ENCODE measurements at regions not wholly inside any gene's neighbourhood (a gene's known extent, or its start where the extent isn't known, plus 50 kb on each side); places are given as distances from the start of the nearest gene placed in this dataset.

DNA sequence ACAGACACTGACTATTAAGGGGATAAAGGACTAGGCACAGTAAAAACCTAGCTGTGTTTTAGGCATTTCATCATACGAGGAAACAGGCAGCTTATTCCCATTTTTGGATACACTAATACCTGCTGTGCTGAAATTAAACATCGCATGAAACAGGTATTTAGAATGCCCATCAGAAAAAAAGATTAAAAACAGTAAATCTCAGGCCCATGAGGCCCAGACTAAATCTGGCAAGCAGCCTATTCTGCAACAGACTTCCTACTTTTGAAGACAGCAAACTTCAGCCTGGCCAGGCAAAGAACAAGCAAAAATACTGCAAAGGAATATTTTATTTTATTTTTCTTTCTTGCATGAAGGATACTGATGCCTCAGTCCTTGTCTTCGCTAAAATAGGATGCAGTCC, 240.2 kb downstream of the LMO4 start:
- Mint-ChIP-seq H3K9me3 (no peaks in the 10 kb centered on the region), H3K4me3 (no peak overlapping the region), H3K27ac (no peak overlapping the region), H3K36me3 (ENCODE audit: low read depth) (no peaks in the 10 kb centered on the region), H3K27me3 (ENCODE audit: insufficient read depth) (no peaks in the 10 kb centered on the region), H3K4me1 (no peaks in the 10 kb centered on the region)
- TF ChIP-seq, protein P1, sequence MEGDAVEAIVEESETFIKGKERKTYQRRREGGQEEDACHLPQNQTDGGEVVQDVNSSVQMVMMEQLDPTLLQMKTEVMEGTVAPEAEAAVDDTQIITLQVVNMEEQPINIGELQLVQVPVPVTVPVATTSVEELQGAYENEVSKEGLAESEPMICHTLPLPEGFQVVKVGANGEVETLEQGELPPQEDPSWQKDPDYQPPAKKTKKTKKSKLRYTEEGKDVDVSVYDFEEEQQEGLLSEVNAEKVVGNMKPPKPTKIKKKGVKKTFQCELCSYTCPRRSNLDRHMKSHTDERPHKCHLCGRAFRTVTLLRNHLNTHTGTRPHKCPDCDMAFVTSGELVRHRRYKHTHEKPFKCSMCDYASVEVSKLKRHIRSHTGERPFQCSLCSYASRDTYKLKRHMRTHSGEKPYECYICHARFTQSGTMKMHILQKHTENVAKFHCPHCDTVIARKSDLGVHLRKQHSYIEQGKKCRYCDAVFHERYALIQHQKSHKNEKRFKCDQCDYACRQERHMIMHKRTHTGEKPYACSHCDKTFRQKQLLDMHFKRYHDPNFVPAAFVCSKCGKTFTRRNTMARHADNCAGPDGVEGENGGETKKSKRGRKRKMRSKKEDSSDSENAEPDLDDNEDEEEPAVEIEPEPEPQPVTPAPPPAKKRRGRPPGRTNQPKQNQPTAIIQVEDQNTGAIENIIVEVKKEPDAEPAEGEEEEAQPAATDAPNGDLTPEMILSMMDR (conservative IDR thresholded peaks at IDR 0.05) = no peak
- DNase-seq = no peak
- no peaks in the 10 kb centered on the region for H3K27me3 ChIP-seq (ENCODE audit: control insufficient read depth, insufficient read depth, low read length, poor library complexity, severe bottlenecking)
- H3K36me3 ChIP-seq (ENCODE audit: control insufficient read depth, insufficient read depth, low read length) = no peaks in the 10 kb centered on the region
- no peak overlapping the region for H3K4me3 ChIP-seq (ENCODE audit: low read length)
- no peak overlapping the region for H3K27ac ChIP-seq (ENCODE audit: low read depth, low read length)
- H3K4me1 ChIP-seq (ENCODE audit: control insufficient read depth, insufficient read depth, low read length) = no peaks in the 10 kb centered on the region
- no peaks in the 10 kb centered on the region for H3K9me3 ChIP-seq (ENCODE audit: control insufficient read depth, low read length)
- H3K9ac ChIP-seq (ENCODE audit: extremely low read depth, low read length, poor library complexity, severe bottlenecking) = no peak overlapping the region
- 90% methylated on average over 2 to 3 of the region's 3 CpGs for WGBS, 2 experiments (ENCODE audit: insufficient coverage in 1 of 2, insufficient read length in 1 of 2)

DNA sequence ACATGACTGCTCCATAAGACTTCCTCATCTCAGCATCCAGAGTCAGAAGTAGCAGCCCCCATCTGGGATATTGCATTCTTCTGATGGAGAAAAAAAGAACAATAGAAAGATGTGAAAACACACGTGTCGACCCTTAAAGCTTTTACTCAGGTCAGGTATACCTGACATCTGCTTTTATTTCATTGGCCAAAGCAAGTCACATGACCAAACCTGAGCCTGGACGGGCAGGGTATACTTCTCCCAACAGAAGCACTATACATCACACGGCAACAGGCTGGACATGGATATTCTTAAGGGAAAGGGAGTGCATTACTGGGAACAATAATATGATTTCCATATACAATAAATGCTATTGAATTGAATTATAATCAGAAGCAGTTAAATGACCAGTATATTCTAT, 243.3 kb downstream of the LMO4 start:
- DNase-seq = no peak
- Histone ChIP-seq H3K27me3 (ENCODE audit: control insufficient read depth, insufficient read depth, low read length, poor library complexity, severe bottlenecking) (no peaks in the 10 kb centered on the region), H3K36me3 (ENCODE audit: control insufficient read depth, insufficient read depth, low read length) (no peaks in the 10 kb centered on the region), H3K9me3 (ENCODE audit: control insufficient read depth, low read length) (no peaks in the 10 kb centered on the region), H3K4me1 (ENCODE audit: control insufficient read depth, insufficient read depth, low read length) (no peaks in the 10 kb centered on the region), H3K9ac (ENCODE audit: extremely low read depth, low read length, poor library complexity, severe bottlenecking) (no peak overlapping the region), H3K4me3 (ENCODE audit: low read length) (no peak overlapping the region), H3K27ac (ENCODE audit: low read depth, low read length) (no peak overlapping the region)
- H3K27ac Mint-ChIP-seq = no peak overlapping the region
- 88 to 92% methylated on average over 2 to 4 of the region's 4 CpGs for WGBS, 2 experiments (ENCODE audit: insufficient coverage in 1 of 2, insufficient read length in 1 of 2)
- H3K9me3 Mint-ChIP-seq = no peaks in the 10 kb centered on the region
- no peaks in the 10 kb centered on the region for H3K27me3 Mint-ChIP-seq (ENCODE audit: insufficient read depth)
- H3K36me3 Mint-ChIP-seq (ENCODE audit: low read depth) = no peaks in the 10 kb centered on the region
- no peaks in the 10 kb centered on the region for H3K4me1 Mint-ChIP-seq
- TF ChIP-seq, protein P1 (conservative IDR thresholded peaks at IDR 0.05) = no peak
- no peak overlapping the region for H3K4me3 Mint-ChIP-seq

DNA sequence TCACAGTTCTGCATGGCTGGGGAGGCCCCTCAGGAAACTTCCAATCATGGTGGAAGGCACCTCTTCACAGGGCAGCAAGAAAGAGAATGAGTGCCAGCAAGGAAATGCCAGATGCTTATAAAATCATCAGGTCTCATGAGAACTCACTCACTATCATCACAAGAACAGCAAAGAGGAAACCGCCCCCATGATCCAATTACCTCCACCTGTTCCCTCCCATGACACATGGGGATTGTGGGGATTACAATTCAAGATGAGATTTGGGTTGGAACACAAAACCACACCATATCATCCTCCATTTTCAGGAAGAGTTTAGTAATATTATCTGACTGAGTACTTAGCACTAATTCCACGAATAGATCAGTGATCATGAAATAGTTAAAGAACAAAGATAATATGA, 244.2 kb downstream of the LMO4 start:
- Mint-ChIP-seq H3K27ac (no peak overlapping the region), H3K36me3 (ENCODE audit: low read depth) (no peaks in the 10 kb centered on the region), H3K4me1 (no peaks in the 10 kb centered on the region), H3K9me3 (no peaks in the 10 kb centered on the region), H3K27me3 (ENCODE audit: insufficient read depth) (no peaks in the 10 kb centered on the region), H3K4me3 (no peak overlapping the region)
- WGBS, 2 experiments (ENCODE audit: insufficient coverage in 1 of 2, insufficient read length in 1 of 2) = 83 to 94% methylated on average over 1 of the region's 2 CpGs
- H3K27me3 ChIP-seq (ENCODE audit: control insufficient read depth, insufficient read depth, low read length, poor library complexity, severe bottlenecking) = no peaks in the 10 kb centered on the region
- no peaks in the 10 kb centered on the region for H3K4me1 ChIP-seq (ENCODE audit: control insufficient read depth, insufficient read depth, low read length)
- H3K36me3 ChIP-seq (ENCODE audit: control insufficient read depth, insufficient read depth, low read length) = no peaks in the 10 kb centered on the region
- no peak for DNase-seq
- no peak overlapping the region for H3K9ac ChIP-seq (ENCODE audit: extremely low read depth, low read length, poor library complexity, severe bottlenecking)
- TF ChIP-seq, protein P1 (conservative IDR thresholded peaks at IDR 0.05) = no peak
- H3K27ac ChIP-seq (ENCODE audit: low read depth, low read length) = no peak overlapping the region
- H3K9me3 ChIP-seq (ENCODE audit: control insufficient read depth, low read length) = no peaks in the 10 kb centered on the region
- H3K4me3 ChIP-seq (ENCODE audit: low read length) = no peak overlapping the region
